ENCODE measurements at regions not wholly inside any gene's neighbourhood (a gene's known extent, or its start where the extent isn't known, plus 50 kb on each side); places are given as distances from the start of the nearest gene placed in this dataset.

GRCh38 chr18:42574871-42575270 lies 540.6 kb downstream of the RIT2 start:
- no peak for TF ChIP-seq POLR2AphosphoS5 (IDR thresholded peaks at IDR 0.05)
- TF ChIP-seq, protein P1, sequence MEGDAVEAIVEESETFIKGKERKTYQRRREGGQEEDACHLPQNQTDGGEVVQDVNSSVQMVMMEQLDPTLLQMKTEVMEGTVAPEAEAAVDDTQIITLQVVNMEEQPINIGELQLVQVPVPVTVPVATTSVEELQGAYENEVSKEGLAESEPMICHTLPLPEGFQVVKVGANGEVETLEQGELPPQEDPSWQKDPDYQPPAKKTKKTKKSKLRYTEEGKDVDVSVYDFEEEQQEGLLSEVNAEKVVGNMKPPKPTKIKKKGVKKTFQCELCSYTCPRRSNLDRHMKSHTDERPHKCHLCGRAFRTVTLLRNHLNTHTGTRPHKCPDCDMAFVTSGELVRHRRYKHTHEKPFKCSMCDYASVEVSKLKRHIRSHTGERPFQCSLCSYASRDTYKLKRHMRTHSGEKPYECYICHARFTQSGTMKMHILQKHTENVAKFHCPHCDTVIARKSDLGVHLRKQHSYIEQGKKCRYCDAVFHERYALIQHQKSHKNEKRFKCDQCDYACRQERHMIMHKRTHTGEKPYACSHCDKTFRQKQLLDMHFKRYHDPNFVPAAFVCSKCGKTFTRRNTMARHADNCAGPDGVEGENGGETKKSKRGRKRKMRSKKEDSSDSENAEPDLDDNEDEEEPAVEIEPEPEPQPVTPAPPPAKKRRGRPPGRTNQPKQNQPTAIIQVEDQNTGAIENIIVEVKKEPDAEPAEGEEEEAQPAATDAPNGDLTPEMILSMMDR (IDR thresholded peaks at IDR 0.05 in 8 of 11, conservative IDR thresholded peaks at IDR 0.05 in 3 of 11) = no peak
- TF ChIP-seq POLR2A (IDR thresholded peaks at IDR 0.05) = no peak

Data from spleen (tissue), 7 donors.